HepG2 (cell line): ENCODE measurements at regions not wholly inside any gene's neighbourhood (a gene's known extent, or its start where the extent isn't known, plus 50 kb on each side); places are given as distances from the start of the nearest gene placed in this dataset.
"Not testable (repeated sequence)": the region's sequence is repeated elsewhere in the genome, so short reads cannot be mapped to it uniquely, and the experiment has no call there.

ENCODE experiments used
- ATAC-seq: fragments of 200-7000 bp; cut with Tn5 transposase; 3 replicates; pipeline ENCODE4 v1.9.1; 2020; ENCODE audit warnings: mild to moderate bottlenecking, moderate library complexity
- BruUV-seq: library from RNA; stranded (reverse); fragments of 400-500 nt; replicated peaks from 2 replicates; lab custom pipeline; 2021; lab: Mats Ljungman, UMichigan
- CTCF ChIA-PET: fragments of 300-600 bp; formaldehyde crosslinking; extraction: SDS; loops from one replicate; lab custom pipeline; 2021; ENCODE audit warnings: low total read pairs, inconsistent platforms, low intra/inter-chr PET ratio; lab: Yijun Ruan, JAX
- POLR2A ChIA-PET: fragments of 350-600 bp; sonication (Branson Sonifier 250); formaldehyde crosslinking; loops from one replicate; lab custom pipeline; 2020; ENCODE audit warnings: antibody characterized with exemption, inconsistent platforms; lab: Yijun Ruan, JAX
- DNase-seq: peaks from one replicate; pipeline ENCODE4 v3.0.0-alpha.2; 2015; ENCODE audit warnings: low spot score
- FAIRE-seq: peaks from 3 replicates; lab custom pipeline; 2011; peaks lifted over from hg19 to GRCh38; lab: Jason Lieb, UNC
- H2AFZ ChIP-seq: one replicate; pipeline ENCODE4 v1.6.1; 2011; ENCODE audit warnings: low read length, inconsistent platforms
- H3K27ac ChIP-seq: fragments of 300-600 bp; 3 replicates; pipeline ENCODE4 v1.8.0; 2011; ENCODE audit warnings: mixed run types, mild to moderate bottlenecking, mixed read lengths, low read length, inconsistent platforms; ENCODE audit not compliant: insufficient read depth; ENCODE audit errors: extremely low read length
- H3K27me3 ChIP-seq, 2 experiments: fragments of 200-600 bp in 1 of 2; 2 replicates in 1 of 2; 3 replicates in 1 of 2; pipeline versions ENCODE4 v1.6.0 to v1.8.0; 2011; ENCODE audit warnings: low read length in 2 of 2, mild to moderate bottlenecking in 2 of 2, moderate library complexity in 2 of 2, inconsistent platforms in 1 of 2; ENCODE audit not compliant: insufficient read depth in 2 of 2, control insufficient read depth in 1 of 2
- H3K36me3 ChIP-seq, 2 experiments: fragments of 200-600 bp in 1 of 2; replicated peaks in 1 of 2; 2 replicates in 1 of 2; 3 replicates in 1 of 2; pipeline versions ENCODE4 v1.5.1 to v1.8.0; 2011; ENCODE audit warnings: low read length in 2 of 2, inconsistent platforms in 1 of 2; ENCODE audit not compliant: insufficient read depth in 2 of 2, control insufficient read depth in 1 of 2
- H3K4me1 ChIP-seq: 2 replicates; pipeline ENCODE4 v1.5.1; 2012; ENCODE audit warnings: low read length, inconsistent platforms; ENCODE audit not compliant: insufficient read depth
- H3K4me2 ChIP-seq: 2 replicates; pipeline ENCODE4 v1.6.0; 2011; ENCODE audit warnings: low read depth, low read length, inconsistent platforms
- H3K4me3 ChIP-seq, 3 experiments: fragments of 200-600 bp in 1 of 3; sonication (generic), shearing (Covaris generic) in 1 of 3; replicated peaks in 1 of 3; 2 replicates each; pipeline ENCODE4 v1.5.1; 2011 to 2016; ENCODE audit warnings: low read length in 3 of 3, inconsistent platforms in 2 of 3, low read depth in 2 of 3, mild to moderate bottlenecking in 2 of 3, control low read depth in 1 of 3, mixed read lengths in 1 of 3; ENCODE audit not compliant: insufficient read depth in 1 of 3
- H3K79me2 ChIP-seq: one replicate; pipeline ENCODE4 v1.6.1; 2011; ENCODE audit warnings: low read length, inconsistent platforms; ENCODE audit not compliant: insufficient read depth
- H3K9ac ChIP-seq: 2 replicates; pipeline ENCODE4 v1.6.0; 2011; ENCODE audit warnings: mild to moderate bottlenecking, low read depth, low read length, inconsistent platforms; ENCODE audit not compliant: insufficient read depth
- H3K9me3 ChIP-seq: 2 replicates; pipeline ENCODE4 v1.5.1; 2012; ENCODE audit warnings: mild to moderate bottlenecking, low read length
- H4K20me1 ChIP-seq: 2 replicates; pipeline ENCODE4 v1.6.0; 2011; ENCODE audit warnings: inconsistent platforms, mild to moderate bottlenecking, low read length, moderate library complexity; ENCODE audit not compliant: insufficient read depth
- CEBPB ChIP-seq: IDR thresholded peaks from 2 replicates; pipeline ENCODE4 v1.6.1; 2011; ENCODE audit warnings: low read depth, low read length, improper control_type of control experiment, borderline replicate concordance
- whole genome bisulfite sequencing: methylation state at CpG from one replicate; pipeline ENCODE4 v1.1.6; 2017; ENCODE audit warnings: low lambda C conversion rate; 5-methylcytosine and 5-hydroxymethylcytosine counted together
- in situ Hi-C: cut with HindIII; loops from 2 replicates; pipeline ENCODE4 v1.10.0; 2017; ENCODE audit warnings: low pct_unique_long_range_greater_than_20kb; ENCODE audit not compliant: extremely low pct_ligation_motif_present
- intact Hi-C: fragments of 100-400 bp; cut with micrococcal nuclease; formaldehyde crosslinking; loops from one replicate; pipeline ENCODE4 v1.10.0; 2022; ENCODE audit not compliant: unreplicated experiment

GRCh38 chr21:10418250-10419048 lies 102.9 kb upstream of the TPTE start:
- H3K27ac ChIP-seq, H3K27me3 ChIP-seq, H2AFZ ChIP-seq, DNase-seq, CTCF ChIA-PET, in situ Hi-C loops, H3K4me1 ChIP-seq, FAIRE-seq, POLR2A ChIA-PET, H3K36me3 ChIP-seq, intact Hi-C loops, BruUV-seq, H3K79me2 ChIP-seq, H3K4me3 ChIP-seq, H3K9ac ChIP-seq, H4K20me1 ChIP-seq, H3K4me2 ChIP-seq, ATAC-seq: not testable (repeated sequence)
- 6% methylated on average over 4 of the region's 4 CpGs for WGBS
- TF ChIP-seq CEBPB: 0 out of 2 replicates have a peak, but pooled peaks have one; percentile 0
- peaks cover 98% of the 10 kb centered on the region for H3K9me3 ChIP-seq

DNA sequence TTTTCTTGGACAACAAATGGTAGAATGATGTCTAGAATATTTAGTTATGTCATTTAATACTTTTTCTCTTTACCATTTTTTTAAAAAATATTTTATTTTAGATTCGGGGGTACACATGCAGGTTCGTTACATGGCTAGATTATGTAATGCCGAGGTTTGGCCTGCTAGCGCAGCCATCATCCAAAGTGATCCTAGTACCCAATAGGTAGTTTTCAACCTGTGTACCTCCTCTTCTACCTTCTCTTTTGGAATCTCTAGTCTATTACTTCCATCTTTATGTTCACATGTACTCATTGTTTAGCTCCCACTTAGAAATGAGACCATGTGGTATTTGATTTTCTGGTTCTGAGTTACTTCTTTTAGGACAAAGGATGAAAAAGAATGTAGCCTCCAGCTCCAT lies 100.2 kb upstream of the TPTE start:
- CTCF ChIA-PET, H3K4me1 ChIP-seq, H3K27me3 ChIP-seq, H3K4me3 ChIP-seq, H3K27ac ChIP-seq, H3K36me3 ChIP-seq, H3K4me2 ChIP-seq, H4K20me1 ChIP-seq, intact Hi-C loops, H3K9ac ChIP-seq, FAIRE-seq, H2AFZ ChIP-seq, BruUV-seq, H3K79me2 ChIP-seq, POLR2A ChIA-PET, ATAC-seq, in situ Hi-C loops, DNase-seq: not testable (repeated sequence)
- peaks cover 96% of the 10 kb centered on the region for H3K9me3 ChIP-seq
- 11% methylated on average over 4 of the region's 4 CpGs for WGBS

GRCh38 chr21:10421601-10422000 lies 99.8 kb upstream of the TPTE start:
- BruUV-seq, H3K4me2 ChIP-seq, H2AFZ ChIP-seq, H3K9ac ChIP-seq, H3K4me3 ChIP-seq, H3K4me1 ChIP-seq, in situ Hi-C loops, POLR2A ChIA-PET, DNase-seq, H3K36me3 ChIP-seq, ATAC-seq, H3K27ac ChIP-seq, H3K79me2 ChIP-seq, H4K20me1 ChIP-seq, intact Hi-C loops, FAIRE-seq, H3K27me3 ChIP-seq, CTCF ChIA-PET: not testable (repeated sequence)
- WGBS: 3% methylated on average over 2 of the region's 2 CpGs
- peaks cover 96% of the 10 kb centered on the region for H3K9me3 ChIP-seq
